CD4-positive, alpha-beta T cell (primary cell): ENCODE measurements at regions not wholly inside any gene's neighbourhood (a gene's known extent, or its start where the extent isn't known, plus 50 kb on each side); places are given as distances from the start of the nearest gene placed in this dataset.

ENCODE experiments used
- ATAC-seq: fragments of 200-7000 bp; cut with Tn5 transposase; one replicate; pipeline ENCODE4 v1.10.0; 2022; ENCODE audit warnings: mild to moderate bottlenecking; ENCODE audit not compliant: poor library complexity
- CTCF ChIA-PET: fragments of 350-600 bp; sonication (Branson Sonifier 250); formaldehyde crosslinking; loops from one replicate; lab custom pipeline; 2021; ENCODE audit warnings: antibody characterized with exemption, inconsistent platforms; lab: Charles Lee
- POLR2A ChIA-PET: fragments of 350-600 bp; sonication (Branson Sonifier 250); formaldehyde crosslinking; loops from one replicate; lab custom pipeline; 2021; ENCODE audit warnings: antibody characterized with exemption, inconsistent platforms; lab: Charles Lee
- DNase-seq, 14 experiments: peaks; one replicate each; pipeline ENCODE4 v3.0.0-alpha.2; 2013 to 2020; ENCODE audit warnings: mixed read lengths in 2 of 14
- H3K27ac ChIP-seq, 2 donors: one replicate each; pipeline versions ENCODE4 v1.5.1 to v1.7.0; 2013; ENCODE audit warnings: low read length in 2 of 2, low read depth in 1 of 2, mild to moderate bottlenecking in 1 of 2
- H3K27me3 ChIP-seq, 2 experiments: 1 replicate in 1 of 2; 2 replicates in 1 of 2; pipeline versions ENCODE4 v1.6.1 to v1.7.0; 2013; ENCODE audit warnings: low read length in 2 of 2, control low read depth in 1 of 2, mild to moderate bottlenecking in 1 of 2, moderate library complexity in 1 of 2; ENCODE audit not compliant: insufficient read depth in 2 of 2, control insufficient read depth in 1 of 2
- H3K36me3 ChIP-seq: one replicate; pipeline ENCODE4 v1.6.1; 2013; ENCODE audit warnings: low read length, control low read depth; ENCODE audit not compliant: insufficient read depth
- H3K4me1 ChIP-seq: one replicate; pipeline ENCODE4 v1.6.1; 2013; ENCODE audit warnings: low read length, control low read depth; ENCODE audit not compliant: insufficient read depth
- H3K4me3 ChIP-seq: one replicate; pipeline ENCODE4 v1.5.1; 2013; ENCODE audit warnings: mild to moderate bottlenecking, low read length, moderate library complexity
- H3K9me3 ChIP-seq, 2 experiments: 1 replicate in 1 of 2; 2 replicates in 1 of 2; pipeline versions ENCODE4 v1.6.1 to v1.7.0; 2013; ENCODE audit warnings: low read length in 2 of 2, mild to moderate bottlenecking in 2 of 2, control low read depth in 1 of 2, moderate library complexity in 1 of 2; ENCODE audit not compliant: control insufficient read depth in 1 of 2, insufficient read depth in 1 of 2
- H3K27ac Mint-ChIP-seq: one replicate; pipeline ENCODE4 v1.8.0; 2020; ENCODE audit warnings: mixed read lengths
- H3K27me3 Mint-ChIP-seq: one replicate; pipeline ENCODE4 v1.8.0; 2021; ENCODE audit warnings: mixed read lengths
- H3K36me3 Mint-ChIP-seq: one replicate; pipeline ENCODE4 v1.8.0; 2021; ENCODE audit warnings: low read depth, mixed read lengths
- H3K4me1 Mint-ChIP-seq: one replicate; pipeline ENCODE4 v1.8.0; 2021; ENCODE audit warnings: low read depth, mixed read lengths
- H3K4me3 Mint-ChIP-seq: one replicate; pipeline ENCODE4 v1.8.0; 2020; ENCODE audit warnings: mild to moderate bottlenecking, mixed read lengths
- H3K9me3 Mint-ChIP-seq: one replicate; pipeline ENCODE4 v1.8.0; 2020; ENCODE audit warnings: mixed read lengths
- CTCF ChIP-seq: fragments of 200-600 bp; IDR thresholded peaks from one replicate; pipeline ENCODE4 v1.8.0; 2022; ENCODE audit warnings: antibody characterized with exemption, mild to moderate bottlenecking
- intact Hi-C, 2 experiments: fragments of 100-400 bp; cut with DNase I in 1 of 2; cut with micrococcal nuclease in 1 of 2; formaldehyde crosslinking; loops; one replicate each; pipeline versions ENCODE4 v1.15.1 to v1.9.0; 2023 to 2025; cut with DNase I, micrococcal nuclease

- Histone ChIP-seq H3K27me3 (no peaks in the 10 kb centered on the region), H3K4me1 (no peaks in the 10 kb centered on the region), H3K4me3 (no peak overlapping the region), H3K9me3 (peaks cover 0 to 5% of the 10 kb centered on the region in 2 experiments), H3K36me3 (no peaks in the 10 kb centered on the region), H3K27ac (no peak overlapping the region)
- no peaks in the 10 kb centered on the region for H3K4me1 Mint-ChIP-seq
- no peaks in the 10 kb centered on the region for H3K36me3 Mint-ChIP-seq
- ATAC-seq = no peak
- POLR2A ChIA-PET = no interaction called here
- H3K27me3 Mint-ChIP-seq = no peaks in the 10 kb centered on the region
- no peaks in the 10 kb centered on the region for H3K9me3 Mint-ChIP-seq
- intact Hi-C loops = no loop called here
- CTCF ChIA-PET = no interaction called here
- H3K4me3 Mint-ChIP-seq = no peak overlapping the region
- no peak overlapping the region for H3K27ac Mint-ChIP-seq
- no peak for DNase-seq
- no peak for TF ChIP-seq CTCF
These were observed 153.7 kb upstream of the HES1 start for GRCh38 chr3:193982258-193982659.

GRCh38 chr3:193983846-193984818 is 151.8 kb upstream of the HES1 start:
- no peak overlapping the region for H3K27ac Mint-ChIP-seq
- no peak overlapping the region for H3K4me3 Mint-ChIP-seq
- no peak for DNase-seq
- no peaks in the 10 kb centered on the region for H3K9me3 Mint-ChIP-seq
- H3K36me3 ChIP-seq = no peaks in the 10 kb centered on the region
- peaks cover 0 to 5% of the 10 kb centered on the region in 2 experiments for H3K9me3 ChIP-seq
- no peaks in the 10 kb centered on the region for H3K27me3 ChIP-seq
- ChIA-PET CTCF (no interaction called here), POLR2A (interaction anchor here (0.6 kb wide), 1 partner anchor 178 kb away, joined by 3 read pairs; no protein-coding TSS in a partner anchor)
- no peak for ATAC-seq
- no peaks in the 10 kb centered on the region for H3K4me1 Mint-ChIP-seq
- no peak for TF ChIP-seq CTCF
- H3K27ac ChIP-seq = no peak overlapping the region
- H3K4me1 ChIP-seq = no peaks in the 10 kb centered on the region
- intact Hi-C loops = no loop called here
- H3K27me3 Mint-ChIP-seq = no peaks in the 10 kb centered on the region
- H3K36me3 Mint-ChIP-seq = no peaks in the 10 kb centered on the region
- no peak overlapping the region for H3K4me3 ChIP-seq

- intact Hi-C loops = no loop called here
- Histone ChIP-seq H3K4me3 (no peak overlapping the region), H3K27me3 (no peaks in the 10 kb centered on the region), H3K36me3 (no peaks in the 10 kb centered on the region), H3K4me1 (no peaks in the 10 kb centered on the region), H3K27ac (no peak overlapping the region), H3K9me3 (peaks cover 0 to 5% of the 10 kb centered on the region in 2 experiments)
- ChIA-PET CTCF (no interaction called here), POLR2A (interaction anchor here (0.6 kb wide), 1 partner anchor 179 kb away, joined by 3 read pairs; no protein-coding TSS in a partner anchor)
- no peak for DNase-seq
- H3K9me3 Mint-ChIP-seq = no peaks in the 10 kb centered on the region
- no peak overlapping the region for H3K27ac Mint-ChIP-seq
- H3K27me3 Mint-ChIP-seq = no peaks in the 10 kb centered on the region
- ATAC-seq = no peak
- H3K36me3 Mint-ChIP-seq = no peaks in the 10 kb centered on the region
- no peaks in the 10 kb centered on the region for H3K4me1 Mint-ChIP-seq
- no peak overlapping the region for H3K4me3 Mint-ChIP-seq
- no peak for TF ChIP-seq CTCF
These were observed 151.1 kb upstream of the HES1 start for GRCh38 chr3:193984876-193985275.
